Peyer's patch (tissue), 4 donors: ENCODE measurements at regions not wholly inside any gene's neighbourhood (a gene's known extent, or its start where the extent isn't known, plus 50 kb on each side); places are given as distances from the start of the nearest gene placed in this dataset.
"Not testable (repeated sequence)": the region's sequence is repeated elsewhere in the genome, so short reads cannot be mapped to it uniquely, and the experiment has no call there.

ENCODE experiments used
- DNase-seq, 3 donors: peaks; one replicate each; pipeline ENCODE4 v3.0.0-alpha.2; 2017 to 2019
- H3K27ac ChIP-seq, 4 donors: fragments of 200-600 bp; sonication (generic); one replicate each; pipeline ENCODE4 v1.5.1; 2016 to 2019
- H3K27me3 ChIP-seq, 2 donors: fragments of 200-600 bp; sonication (generic); one replicate each; pipeline ENCODE4 v1.5.1; 2019
- H3K36me3 ChIP-seq, 3 donors: fragments of 200-600 bp; sonication (generic); one replicate each; pipeline ENCODE4 v1.5.1; 2016 to 2019
- H3K4me1 ChIP-seq, 4 donors: fragments of 200-600 bp; sonication (generic); one replicate each; pipeline ENCODE4 v1.5.1; 2016 to 2019
- H3K4me3 ChIP-seq, 4 donors: fragments of 200-600 bp; sonication (generic); 1 replicate in 3 of 4; 2 replicates in 1 of 4; pipeline ENCODE4 v1.5.1; 2016 to 2019; ENCODE audit warnings: mild to moderate bottlenecking in 1 of 4
- H3K9me3 ChIP-seq, 4 donors: fragments of 200-600 bp; sonication (generic); one replicate each; pipeline ENCODE4 v1.5.1; 2016 to 2019; ENCODE audit warnings: mild to moderate bottlenecking in 1 of 4
- POLR2A ChIP-seq, 2 donors: fragments of 450-650 bp; IDR thresholded peaks; one replicate each; pipeline ENCODE4 v1.5.1; 2017; ENCODE audit warnings: antibody characterized with exemption in 2 of 2, mild to moderate bottlenecking in 2 of 2, moderate library complexity in 2 of 2
- TF ChIP-seq, protein P1 (sequence below), 6 experiments: fragments of 450-650 bp in 4 of 6; fragments of 200-600 bp in 2 of 6; sonication (generic) in 1 of 6; IDR thresholded peaks; one replicate each; pipeline ENCODE4 v1.5.1; 2017 to 2019; ENCODE audit warnings: antibody characterized with exemption in 6 of 6, mild to moderate bottlenecking in 3 of 6, moderate library complexity in 1 of 6

DNA sequence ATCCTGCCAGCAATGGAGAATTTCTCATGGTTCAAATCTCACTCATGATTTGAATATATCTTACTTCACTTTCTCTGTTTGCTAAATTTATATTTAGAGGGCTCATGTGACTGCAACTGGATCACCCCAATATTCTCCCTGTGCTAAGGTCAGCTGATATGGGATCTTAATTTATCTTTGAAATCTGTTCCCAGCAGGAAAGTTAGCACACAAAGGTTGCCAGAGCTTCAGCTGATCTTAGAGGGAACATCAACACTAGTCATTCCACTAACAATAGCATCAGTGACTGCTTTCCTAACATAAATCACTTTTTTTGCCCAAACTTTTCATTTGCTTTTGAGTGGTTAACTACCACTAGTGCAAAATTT lies 1270.0 kb downstream of the ARAP2 start:
- Histone ChIP-seq H3K4me3 (no peak overlapping the region), H3K4me1 (no peaks in the 10 kb centered on the region), H3K36me3 (no peaks in the 10 kb centered on the region), H3K27me3 (no peaks in the 10 kb centered on the region), H3K27ac (no peak overlapping the region), H3K9me3 (no peaks in the 10 kb centered on the region)
- TF ChIP-seq, protein P1, sequence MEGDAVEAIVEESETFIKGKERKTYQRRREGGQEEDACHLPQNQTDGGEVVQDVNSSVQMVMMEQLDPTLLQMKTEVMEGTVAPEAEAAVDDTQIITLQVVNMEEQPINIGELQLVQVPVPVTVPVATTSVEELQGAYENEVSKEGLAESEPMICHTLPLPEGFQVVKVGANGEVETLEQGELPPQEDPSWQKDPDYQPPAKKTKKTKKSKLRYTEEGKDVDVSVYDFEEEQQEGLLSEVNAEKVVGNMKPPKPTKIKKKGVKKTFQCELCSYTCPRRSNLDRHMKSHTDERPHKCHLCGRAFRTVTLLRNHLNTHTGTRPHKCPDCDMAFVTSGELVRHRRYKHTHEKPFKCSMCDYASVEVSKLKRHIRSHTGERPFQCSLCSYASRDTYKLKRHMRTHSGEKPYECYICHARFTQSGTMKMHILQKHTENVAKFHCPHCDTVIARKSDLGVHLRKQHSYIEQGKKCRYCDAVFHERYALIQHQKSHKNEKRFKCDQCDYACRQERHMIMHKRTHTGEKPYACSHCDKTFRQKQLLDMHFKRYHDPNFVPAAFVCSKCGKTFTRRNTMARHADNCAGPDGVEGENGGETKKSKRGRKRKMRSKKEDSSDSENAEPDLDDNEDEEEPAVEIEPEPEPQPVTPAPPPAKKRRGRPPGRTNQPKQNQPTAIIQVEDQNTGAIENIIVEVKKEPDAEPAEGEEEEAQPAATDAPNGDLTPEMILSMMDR (IDR thresholded peaks at IDR 0.05) = no peak
- TF ChIP-seq POLR2A (IDR thresholded peaks at IDR 0.05) = no peak
- no peak for DNase-seq

DNA sequence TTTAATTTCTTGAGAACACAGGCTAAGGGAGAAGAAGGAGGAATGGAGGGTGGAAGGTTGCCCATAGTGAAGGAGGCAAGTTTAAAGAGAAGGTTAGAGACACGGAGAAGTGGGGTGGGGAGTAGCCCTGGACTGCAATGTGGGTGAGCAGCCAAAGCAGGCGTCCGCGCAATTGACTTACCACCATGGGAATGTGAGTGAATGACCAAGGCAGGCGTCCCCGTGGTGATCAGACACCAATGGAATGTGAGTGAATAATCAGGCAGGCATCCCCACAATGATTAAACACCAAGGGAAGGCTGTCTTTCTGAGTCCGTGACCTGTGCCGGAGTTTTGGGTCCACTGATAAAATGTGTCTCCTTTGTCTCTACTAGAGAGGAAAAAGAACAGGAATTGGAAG lies 1223.1 kb downstream of the ARAP2 start:
- H3K27me3 ChIP-seq, H3K4me1 ChIP-seq, H3K9me3 ChIP-seq, H3K36me3 ChIP-seq, DNase-seq, H3K4me3 ChIP-seq, H3K27ac ChIP-seq: not testable (repeated sequence)

DNA sequence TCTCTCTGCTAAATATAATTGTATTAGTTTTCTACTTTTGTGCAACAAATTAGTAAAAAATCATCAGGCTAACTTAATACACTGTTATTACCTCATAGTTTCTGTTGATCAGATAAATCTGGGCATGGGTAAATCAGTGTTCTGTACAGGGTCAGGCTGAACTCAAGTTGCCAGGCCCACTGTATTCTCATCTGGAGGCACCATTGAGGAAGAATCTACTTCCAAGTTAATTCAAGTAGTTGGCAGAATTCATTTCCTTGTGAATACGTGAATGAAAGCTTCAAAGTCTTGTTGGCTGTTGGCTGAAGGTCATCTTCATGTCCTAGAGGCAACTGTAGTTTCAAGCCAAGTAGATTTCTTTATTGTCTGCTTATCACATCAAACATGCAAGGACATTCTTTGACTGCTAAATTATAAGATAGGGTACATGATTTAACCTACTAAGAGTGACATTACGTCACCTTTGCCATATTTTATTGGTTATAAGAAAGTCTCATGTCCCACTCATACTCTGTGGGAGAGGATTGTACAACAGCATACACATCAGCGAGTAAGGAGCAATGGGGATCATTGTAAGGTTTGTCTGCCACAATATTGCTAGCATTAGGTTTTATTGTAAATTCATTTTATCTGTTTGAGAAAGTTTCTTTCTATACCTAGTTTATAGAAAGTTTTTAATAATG lies 1219.0 kb downstream of the ARAP2 start:
- H3K27me3 ChIP-seq = no peaks in the 10 kb centered on the region
- no peak overlapping the region for H3K4me3 ChIP-seq
- no peak for DNase-seq
- no peaks in the 10 kb centered on the region for H3K9me3 ChIP-seq
- no peak for TF ChIP-seq POLR2A (IDR thresholded peaks at IDR 0.05)
- TF ChIP-seq, protein P1 (IDR thresholded peaks at IDR 0.05) = no peak
- no peak overlapping the region for H3K27ac ChIP-seq
- H3K36me3 ChIP-seq = no peaks in the 10 kb centered on the region
- H3K4me1 ChIP-seq = no peaks in the 10 kb centered on the region

DNA sequence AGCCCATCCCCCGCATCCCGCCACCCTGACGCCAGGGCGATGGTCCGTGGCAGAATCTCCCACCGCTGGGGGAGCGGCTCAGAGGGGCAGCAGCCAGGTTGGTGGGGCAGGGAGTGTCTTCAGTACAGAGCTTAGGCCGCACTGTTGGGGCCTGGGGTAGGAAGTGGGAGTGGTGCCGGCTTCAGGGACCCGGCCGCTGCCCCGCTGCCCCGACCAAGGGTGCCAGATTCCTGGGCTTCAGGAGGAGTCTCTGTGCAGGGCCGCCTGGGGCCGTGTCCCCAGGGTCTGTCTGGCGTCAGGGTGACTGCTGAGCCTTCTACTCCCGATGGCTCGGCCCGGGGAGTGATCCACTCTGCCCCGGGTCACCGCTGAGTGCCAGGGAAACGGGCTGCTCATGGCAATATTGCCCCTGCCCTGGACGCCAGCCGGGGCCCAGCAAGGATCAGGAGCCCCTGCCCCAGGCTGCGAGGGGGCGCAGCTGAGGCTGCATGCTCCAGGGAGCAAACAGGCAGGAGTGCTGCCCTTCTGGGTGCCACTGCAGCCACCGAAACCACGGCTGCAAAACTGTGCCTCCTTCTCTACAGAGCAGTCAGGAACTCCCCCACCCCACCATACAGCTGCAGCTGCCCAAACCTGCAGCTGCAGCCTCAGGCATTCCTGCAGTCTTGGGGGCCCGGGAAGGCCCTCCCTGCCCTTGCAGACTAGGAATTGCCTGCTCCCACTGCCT lies 1206.1 kb downstream of the ARAP2 start:
- H3K36me3 ChIP-seq = no peaks in the 10 kb centered on the region
- no peak overlapping the region for H3K27ac ChIP-seq
- H3K4me3 ChIP-seq = no peak overlapping the region
- H3K9me3 ChIP-seq = no peaks in the 10 kb centered on the region
- H3K4me1 ChIP-seq = no peaks in the 10 kb centered on the region
- TF ChIP-seq, protein P1 (IDR thresholded peaks at IDR 0.05) = no peak
- no peak for TF ChIP-seq POLR2A (IDR thresholded peaks at IDR 0.05)
- no peak for DNase-seq
- no peaks in the 10 kb centered on the region for H3K27me3 ChIP-seq

DNA sequence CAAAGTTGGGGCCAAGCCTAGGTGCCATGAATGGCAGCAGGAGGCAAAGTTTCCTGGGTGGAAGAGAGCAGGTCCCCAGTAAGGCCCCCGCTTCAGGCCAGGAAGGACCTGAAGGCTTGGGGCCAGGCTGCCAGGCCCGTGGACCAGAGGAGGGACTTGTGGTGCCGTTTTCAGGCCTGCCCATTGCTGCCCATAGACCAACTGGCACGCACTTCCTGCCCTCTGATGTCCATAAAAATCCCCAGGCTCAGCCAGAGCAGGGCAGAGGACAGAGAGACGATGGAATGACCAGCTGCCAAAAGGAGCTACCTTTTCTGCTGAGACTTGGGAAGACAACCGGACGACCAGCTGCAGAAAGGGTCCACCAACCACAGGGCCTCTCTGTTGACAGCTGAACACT lies 1205.5 kb downstream of the ARAP2 start:
- H3K36me3 ChIP-seq = no peaks in the 10 kb centered on the region
- TF ChIP-seq, protein P1 (IDR thresholded peaks at IDR 0.05) = no peak
- TF ChIP-seq POLR2A (IDR thresholded peaks at IDR 0.05) = no peak

DNA sequence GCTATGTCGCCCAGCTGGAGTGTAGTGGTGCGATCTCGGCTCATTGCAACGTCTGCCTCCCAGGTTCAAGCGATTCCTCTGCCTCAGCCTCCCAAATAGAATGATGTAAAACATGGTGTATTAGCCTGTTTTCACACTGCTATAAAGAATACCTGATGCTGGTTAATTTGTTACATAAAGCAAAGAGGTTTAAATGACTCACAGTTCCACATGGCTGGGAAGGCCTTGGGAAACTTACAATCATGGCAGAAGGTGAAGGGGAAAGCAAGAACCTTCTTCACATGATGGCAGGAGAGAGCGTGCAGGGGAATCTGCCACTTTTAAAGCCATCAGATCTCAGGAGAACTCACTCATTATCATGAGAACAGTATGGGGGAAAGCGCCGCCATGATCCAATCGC lies 1191.8 kb downstream of the ARAP2 start:
- no peak overlapping the region for H3K4me3 ChIP-seq
- H3K27me3 ChIP-seq = no peaks in the 10 kb centered on the region
- H3K36me3 ChIP-seq = no peaks in the 10 kb centered on the region
- H3K4me1 ChIP-seq = no peaks in the 10 kb centered on the region
- DNase-seq = no peak
- H3K27ac ChIP-seq = no peak overlapping the region
- H3K9me3 ChIP-seq = no peaks in the 10 kb centered on the region
- TF ChIP-seq, protein P1 (IDR thresholded peaks at IDR 0.05) = no peak
- no peak for TF ChIP-seq POLR2A (IDR thresholded peaks at IDR 0.05)

More for the DNA sequence above, 1205.5 kb downstream of the ARAP2 start:
- Histone ChIP-seq H3K4me1 (no peaks in the 10 kb centered on the region), H3K27ac (no peak overlapping the region), H3K9me3 (no peaks in the 10 kb centered on the region), H3K4me3 (no peak overlapping the region), H3K27me3 (no peaks in the 10 kb centered on the region)
- no peak for DNase-seq
